HG03025 (cell line): ENCODE measurements at regions not wholly inside any gene's neighbourhood (a gene's known extent, or its start where the extent isn't known, plus 50 kb on each side); places are given as distances from the start of the nearest gene placed in this dataset.
"Not testable (repeated sequence)": the region's sequence is repeated elsewhere in the genome, so short reads cannot be mapped to it uniquely, and the experiment has no call there.

Source experiments
- ATAC-seq: cut with Tn5 transposase; IDR thresholded peaks from one replicate; pipeline ENCODE4 v1.9.1; 2021; ENCODE audit warnings: mild to moderate bottlenecking, moderate library complexity; ENCODE audit not compliant: unreplicated experiment, low FRiP score

- no peak for ATAC-seq
Measured at GRCh38 chr6:167661552-167662044, 165.1 kb upstream of the AFDN start.

- no peak for ATAC-seq
Measured at GRCh38 chr6:167662075-167662880, 164.4 kb upstream of the AFDN start.

- ATAC-seq = no peak
Measured at GRCh38 chr6:167662881-167663205, 163.9 kb upstream of the AFDN start.

GRCh38 chr6:167663316-167663715, 163.4 kb upstream of the AFDN start:
- no peak for ATAC-seq

- ATAC-seq = no peak
Measured at GRCh38 chr6:167663784-167664443, 162.8 kb upstream of the AFDN start.

GRCh38 chr6:167664678-167665660, 161.7 kb upstream of the AFDN start:
- ATAC-seq = no peak

- ATAC-seq = no peak
Measured at GRCh38 chr6:167665698-167666330, 160.9 kb upstream of the AFDN start.

GRCh38 chr6:167666571-167667203, 160.0 kb upstream of the AFDN start:
- ATAC-seq = no peak

GRCh38 chr6:167667204-167668018, 159.3 kb upstream of the AFDN start:
- no peak for ATAC-seq

- ATAC-seq = no peak
Measured at GRCh38 chr6:167668019-167668753, 158.5 kb upstream of the AFDN start.

GRCh38 chr6:167668754-167669552, 157.8 kb upstream of the AFDN start:
- no peak for ATAC-seq

- no peak for ATAC-seq
Measured at GRCh38 chr6:167669553-167669849, 157.2 kb upstream of the AFDN start.

GRCh38 chr6:167669870-167670802, 156.6 kb upstream of the AFDN start:
- no peak for ATAC-seq

- no peak for ATAC-seq
Measured at GRCh38 chr6:167670938-167671338, 155.8 kb upstream of the AFDN start.

GRCh38 chr6:167671379-167671976, 155.2 kb upstream of the AFDN start:
- ATAC-seq = not testable (repeated sequence)

GRCh38 chr6:167671977-167672687, 154.6 kb upstream of the AFDN start:
- ATAC-seq = no peak
